SKM-1 treated with dmso at 0.1 percent for 144 hours (cell line): ENCODE measurements at regions not wholly inside any gene's neighbourhood (a gene's known extent, or its start where the extent isn't known, plus 50 kb on each side); places are given as distances from the start of the nearest gene placed in this dataset.

Experiments used
- DNase-seq: peaks from one replicate; lab custom pipeline; 2025; ENCODE audit not compliant: unreplicated experiment; lab: John Stamatoyannopoulos, UW

DNA sequence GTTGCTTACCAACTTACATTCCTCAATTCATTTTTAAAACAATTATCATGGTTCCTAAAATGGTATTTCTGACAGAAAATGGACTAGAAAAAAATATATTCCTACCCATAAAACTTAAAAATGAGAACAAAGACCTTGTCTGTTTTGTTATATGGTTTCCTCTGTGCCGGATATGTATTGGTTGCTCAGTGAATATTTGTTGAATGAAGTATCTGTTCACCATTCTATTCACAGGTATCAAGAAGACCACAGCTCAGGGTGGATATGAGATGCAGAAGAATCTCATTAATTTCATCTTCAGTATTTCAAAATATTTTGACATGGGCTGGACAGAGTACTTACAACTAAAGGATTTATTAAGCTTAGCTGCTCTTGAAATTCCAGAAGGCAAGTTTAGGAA lies 58.1 kb downstream of the TUSC7 start:
- no peak for DNase-seq

DNA sequence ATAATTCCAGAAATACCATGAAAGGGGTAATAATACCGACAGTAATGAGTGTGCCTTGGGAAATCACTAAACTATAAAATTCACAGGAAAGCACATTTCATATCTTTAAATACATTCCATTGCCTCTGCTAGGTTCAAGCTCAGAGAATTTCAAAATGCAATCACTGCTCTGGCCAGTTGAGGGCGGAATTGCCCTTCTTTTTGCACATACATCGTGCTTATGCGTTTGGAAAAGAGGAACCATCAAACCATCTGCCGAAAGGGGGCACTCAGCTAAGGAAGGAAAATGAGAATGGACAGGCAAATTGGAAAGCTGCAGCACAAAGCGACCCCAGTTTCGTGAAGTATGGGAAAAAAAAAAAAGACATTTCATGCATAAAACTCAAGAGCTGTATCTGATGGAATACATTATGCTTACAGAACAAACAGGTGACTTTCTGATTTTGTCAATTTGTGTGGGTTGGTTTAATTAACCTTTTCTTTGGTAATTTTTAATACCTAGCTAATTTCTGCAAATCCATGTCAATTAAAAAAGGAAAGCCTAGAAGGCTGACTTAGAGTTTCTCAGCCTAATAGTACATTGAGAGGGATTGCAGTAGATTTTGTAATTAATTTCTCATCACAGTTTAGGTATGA lies 61.4 kb downstream of the TUSC7 start:
- peak; percentile 62 for DNase-seq

DNA sequence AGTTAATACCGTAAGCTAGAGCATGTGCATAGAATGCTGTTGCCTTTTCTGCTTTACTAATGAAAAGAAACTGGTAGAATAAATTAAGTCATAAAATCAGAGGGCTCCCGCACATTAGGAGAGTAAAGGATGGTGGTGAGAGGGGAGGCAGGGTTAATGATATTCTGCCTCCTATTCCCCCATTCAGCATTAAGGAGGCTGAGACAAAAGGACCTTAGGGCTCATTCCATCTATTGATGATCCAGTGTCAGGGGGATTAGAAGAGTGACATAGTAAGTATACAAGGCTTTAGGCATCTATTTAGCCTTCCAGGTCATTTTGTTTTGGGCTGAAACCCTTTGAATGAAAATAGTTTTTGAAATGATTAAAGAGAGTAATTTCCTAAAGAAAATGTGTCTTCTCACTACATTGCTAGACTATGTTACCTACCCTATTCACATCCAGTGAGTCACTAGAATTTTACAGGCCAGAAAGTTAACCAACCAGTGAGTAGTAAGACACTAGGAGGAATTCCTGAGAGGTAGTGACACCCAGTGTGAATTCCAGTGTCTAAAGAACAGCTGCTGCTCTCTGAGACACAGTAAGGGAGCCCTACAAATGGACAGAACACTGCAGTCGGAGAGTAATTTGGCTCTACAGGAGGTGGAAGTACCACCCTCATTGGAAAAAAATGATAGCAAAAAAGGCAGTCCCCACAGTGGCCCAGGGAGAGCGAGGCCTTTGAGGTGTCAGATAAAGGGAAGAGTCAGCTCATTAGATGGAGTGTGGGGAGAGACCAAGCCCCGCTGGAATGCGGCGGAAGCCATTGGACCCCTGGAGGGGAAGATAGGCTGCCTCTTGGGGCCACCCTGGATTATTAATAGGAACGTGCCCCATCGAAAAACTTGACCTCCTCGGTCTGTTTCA lies 67.6 kb downstream of the TUSC7 start:
- DNase-seq, result no peak

DNA sequence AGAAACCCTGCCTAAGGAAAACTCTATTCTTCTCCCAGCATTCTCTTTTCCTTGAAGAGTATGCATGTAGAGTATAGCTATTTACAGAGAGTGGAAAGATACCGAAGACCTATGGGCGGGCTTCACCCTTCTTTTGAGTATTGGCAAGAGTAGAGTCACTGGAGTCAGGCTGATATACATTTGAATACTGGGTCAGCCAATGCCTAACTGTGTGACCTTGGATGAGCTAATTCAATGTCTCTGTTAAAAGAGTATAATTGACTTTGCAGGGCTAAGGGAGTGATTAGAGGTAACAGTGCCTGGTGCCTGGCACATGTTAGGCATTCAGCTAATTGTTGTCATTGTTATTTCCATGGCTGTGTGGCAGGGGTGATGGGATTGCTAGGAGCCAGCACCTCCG lies 75.6 kb downstream of the TUSC7 start:
- no peak for DNase-seq

DNA sequence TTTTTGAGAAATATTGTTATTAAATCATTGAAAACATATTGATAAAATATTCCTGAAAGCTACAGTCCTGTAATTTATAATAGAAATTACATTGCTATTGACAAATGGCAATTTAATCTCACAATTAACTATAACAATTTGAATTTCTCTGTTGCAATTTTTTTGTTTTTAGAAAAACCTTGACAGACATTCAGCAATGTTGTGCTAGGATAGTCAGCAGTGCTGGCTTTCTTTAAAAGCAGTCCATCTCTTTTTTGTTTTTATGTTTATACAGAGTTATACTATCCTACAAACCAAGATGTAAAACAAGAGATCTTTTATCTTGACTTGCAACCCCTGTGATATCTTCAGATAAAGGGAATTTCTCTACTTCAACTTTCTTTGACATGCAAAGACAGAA lies 93.1 kb downstream of the TUSC7 start:
- no peak for DNase-seq

DNA sequence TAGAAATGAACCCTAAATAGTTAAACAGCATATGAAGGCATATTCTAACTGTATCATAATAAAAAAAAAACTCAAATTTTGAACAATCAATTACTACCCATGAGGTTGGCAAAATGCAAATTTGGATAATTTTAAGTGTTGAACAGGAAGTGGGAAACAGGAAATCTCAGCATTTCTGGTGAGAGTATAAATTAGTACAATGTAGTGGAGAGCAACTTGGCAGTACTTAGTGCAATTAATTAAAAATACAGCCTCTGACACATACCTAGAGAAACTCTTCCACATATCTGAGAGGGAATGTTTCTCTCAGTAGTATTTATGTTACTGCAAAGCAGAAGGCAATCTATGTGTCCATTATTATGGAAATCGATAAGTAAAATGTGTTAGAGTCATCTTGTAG lies 96.8 kb downstream of the TUSC7 start:
- no peak for DNase-seq

DNA sequence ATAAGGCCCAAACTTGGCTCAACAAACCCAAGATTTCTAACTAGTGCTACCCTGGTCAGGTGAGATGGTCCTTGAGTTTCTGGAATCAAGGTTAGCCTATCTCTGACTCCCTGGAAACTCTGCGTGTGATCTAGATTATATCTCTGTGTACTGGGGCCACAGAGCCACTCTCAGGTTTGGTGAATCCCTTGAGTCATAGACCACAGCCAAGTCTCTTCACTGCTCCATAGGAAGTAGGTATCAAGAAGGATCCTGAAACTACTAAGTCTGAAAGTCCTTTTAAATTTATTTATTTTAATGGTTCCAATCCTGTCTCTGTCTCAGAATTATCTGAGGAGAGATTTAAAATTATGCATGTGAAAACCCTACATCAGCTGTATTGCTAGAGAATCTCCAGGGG lies 99.1 kb downstream of the TUSC7 start:
- peak; percentile 2 for DNase-seq

DNA sequence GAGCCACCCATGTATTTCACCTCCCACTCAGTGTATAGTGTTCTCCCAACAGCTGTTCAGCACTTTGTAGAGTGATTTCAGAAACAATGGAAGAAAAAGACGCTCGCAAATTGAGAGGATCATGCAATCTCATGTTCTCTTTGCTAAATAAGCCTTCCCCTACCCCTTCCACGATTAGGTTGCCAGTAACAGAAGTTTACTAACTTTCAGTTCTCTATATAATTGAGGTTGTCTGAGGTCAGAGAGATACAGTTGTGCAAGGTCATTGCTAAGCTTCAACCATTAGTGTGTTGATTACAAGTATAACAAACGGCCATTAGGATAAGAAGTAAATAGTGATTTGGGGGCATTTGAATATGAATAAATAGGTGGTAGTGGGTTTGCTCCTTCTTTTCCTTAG lies 99.6 kb downstream of the TUSC7 start:
- peak; percentile 76 for DNase-seq

DNA sequence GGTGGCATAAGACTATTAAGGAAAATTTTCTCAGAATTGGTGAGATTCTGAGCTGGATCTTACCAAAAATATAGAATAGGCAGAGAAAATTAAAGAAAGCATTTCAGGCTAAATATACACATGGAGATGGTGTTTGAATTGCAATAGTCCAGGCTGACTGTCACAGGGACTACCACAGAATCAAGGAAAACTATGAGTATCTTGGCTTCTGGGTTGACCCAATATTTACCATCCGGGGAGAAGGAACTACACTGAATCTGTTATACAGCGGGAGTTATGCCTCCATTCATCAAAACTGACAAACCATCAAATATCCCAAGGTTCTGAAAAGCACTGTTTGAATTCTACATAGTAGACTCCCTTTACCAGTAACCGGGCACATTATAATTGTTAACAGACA lies 102.2 kb downstream of the TUSC7 start:
- DNase-seq, result no peak

DNA sequence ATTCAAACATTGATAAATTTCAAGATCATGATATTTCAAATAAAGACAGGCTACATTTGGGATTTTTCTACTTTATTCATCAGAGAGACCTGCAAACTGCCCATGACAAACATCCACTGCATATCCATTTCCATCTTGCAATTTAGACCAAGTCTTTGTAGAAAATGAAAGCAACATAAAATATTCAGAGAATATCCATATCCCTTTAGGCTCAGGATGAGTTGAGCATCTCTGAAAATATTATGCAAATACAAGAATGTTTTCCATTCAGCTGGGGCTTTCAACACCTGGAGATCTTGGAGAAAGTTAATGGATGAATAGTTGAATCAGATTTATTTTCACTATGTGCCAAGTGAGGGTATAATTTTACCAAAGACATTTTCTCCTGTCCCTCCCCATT lies 103.4 kb downstream of the TUSC7 start:
- DNase-seq, result no peak

DNA sequence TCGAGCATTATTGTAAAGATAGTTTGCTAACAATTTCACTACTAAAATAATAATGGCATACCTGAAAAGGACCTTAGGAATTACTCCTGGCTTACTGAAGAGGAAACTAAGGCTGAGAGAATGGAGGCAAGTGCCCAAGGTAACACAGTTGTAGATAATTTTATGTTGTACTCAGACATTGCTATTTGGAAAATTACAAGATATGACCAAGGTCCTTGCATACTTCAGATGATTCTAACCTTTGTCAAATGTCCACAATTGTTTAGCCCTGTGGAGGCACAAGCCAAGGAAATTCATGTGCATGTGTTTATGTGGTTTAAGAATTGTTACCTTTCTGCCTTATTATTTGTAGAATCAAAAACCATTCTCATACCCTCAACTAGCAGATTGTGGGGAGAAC lies 105.7 kb downstream of the TUSC7 start:
- no peak for DNase-seq

DNA sequence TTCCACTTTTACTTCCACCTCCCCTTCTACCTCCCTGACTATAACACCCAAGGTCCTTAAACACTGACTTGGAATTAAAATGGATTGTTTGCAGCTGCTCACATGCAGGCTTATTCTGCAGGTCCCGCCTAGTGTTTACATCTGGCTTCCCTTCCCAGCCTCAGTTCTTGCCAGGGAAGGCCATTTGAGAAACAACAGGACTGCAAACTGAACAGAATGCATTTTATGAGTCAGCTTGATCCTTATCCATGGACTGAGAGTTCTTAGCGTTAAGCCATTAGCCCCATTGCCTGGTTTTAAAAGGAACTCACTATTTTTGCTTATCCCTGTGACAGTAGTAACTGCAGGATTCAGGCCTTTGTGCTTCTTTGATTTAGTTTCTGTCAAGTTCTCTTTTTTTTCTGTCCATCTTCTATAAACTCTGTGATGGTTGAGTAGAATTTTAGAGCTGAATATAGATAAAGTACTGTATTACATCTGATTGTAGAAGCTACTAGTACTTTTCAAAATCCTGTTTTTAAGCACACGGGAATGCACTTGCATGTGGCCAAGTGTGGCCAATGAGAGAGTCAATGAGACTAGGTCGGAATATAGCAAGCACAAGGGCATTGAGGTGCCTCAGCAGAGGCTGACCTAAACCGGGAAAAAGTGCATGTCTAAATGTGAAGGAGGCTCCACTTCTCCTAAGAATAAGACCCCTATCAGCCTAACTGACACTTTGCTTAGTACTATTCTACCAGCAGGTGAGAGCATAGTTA lies 106.4 kb downstream of the TUSC7 start:
- no peak for DNase-seq

DNA sequence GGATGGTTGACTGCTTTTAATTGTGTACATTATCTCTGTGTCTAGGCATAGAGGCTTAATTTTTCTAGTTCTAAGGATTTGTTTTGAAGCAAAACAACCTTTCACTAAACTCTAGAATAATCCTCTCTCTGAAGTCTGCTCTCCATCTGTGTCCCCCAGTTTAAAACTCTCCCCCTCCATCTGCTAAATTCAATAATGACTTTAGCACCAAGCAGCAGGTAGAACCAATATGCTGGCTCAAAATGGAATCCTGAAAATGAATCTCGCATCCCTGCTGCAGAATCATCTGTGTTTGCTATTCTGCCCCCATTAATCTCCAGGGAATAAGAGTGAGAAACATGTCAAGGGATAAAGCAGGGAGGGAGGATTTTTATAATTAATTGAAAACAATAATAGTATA lies 111.8 kb downstream of the TUSC7 start:
- no peak for DNase-seq

DNA sequence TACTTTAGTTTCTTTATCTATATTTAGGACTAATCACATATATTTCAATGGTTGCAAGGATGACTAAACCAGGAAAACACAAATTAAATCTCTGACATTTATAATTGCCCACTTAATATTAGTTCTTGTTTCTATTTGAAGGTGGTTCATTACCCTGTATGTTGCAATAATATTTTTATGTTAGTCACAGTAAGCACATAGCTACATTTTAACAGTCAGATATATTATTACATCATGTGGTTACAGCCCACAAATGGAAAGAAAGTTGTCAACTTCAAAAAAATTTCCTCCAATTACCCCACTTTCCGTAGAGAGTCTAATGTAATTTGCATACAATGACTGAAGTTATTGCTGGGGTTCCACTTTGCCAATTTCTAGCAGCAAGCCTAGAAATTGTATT lies 114.6 kb downstream of the TUSC7 start:
- no peak for DNase-seq

DNA sequence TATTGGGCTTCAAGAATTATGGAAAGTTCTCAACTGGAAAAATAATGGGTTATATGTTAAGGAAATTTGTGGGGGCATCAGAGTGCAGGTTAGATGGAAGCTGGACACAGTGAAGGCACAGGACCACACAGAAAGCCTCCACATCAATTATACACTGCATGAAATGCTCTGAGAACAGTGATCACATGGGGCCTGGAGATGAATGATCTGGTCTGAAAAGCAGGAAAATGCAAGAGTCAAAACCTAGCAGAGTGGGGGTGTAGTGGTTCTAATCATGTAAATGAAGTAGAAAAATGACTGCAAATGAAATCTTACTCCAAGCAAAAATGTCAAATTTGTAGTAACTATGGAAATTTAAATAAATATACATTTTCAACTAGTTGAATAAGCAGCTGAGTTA lies 123.6 kb downstream of the TUSC7 start:
- DNase-seq, result no peak

DNA sequence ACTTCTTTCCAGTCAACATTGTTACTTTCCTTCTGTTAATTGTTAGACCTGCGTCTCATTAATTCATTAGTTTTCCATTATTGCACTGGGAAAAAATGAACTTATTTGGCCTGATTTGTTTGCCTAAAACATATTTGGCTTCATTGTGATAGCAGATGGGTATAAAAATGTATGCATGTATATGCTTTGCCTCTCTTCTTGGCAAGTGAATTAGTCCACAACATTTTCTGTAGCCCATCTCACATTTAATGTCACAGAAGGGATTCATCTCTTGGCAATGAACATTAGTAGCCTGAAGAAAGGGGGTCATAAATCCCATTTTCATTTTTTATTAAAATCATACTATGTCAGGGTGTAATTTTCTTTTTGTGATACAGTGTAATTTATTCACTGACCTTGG lies 125.2 kb downstream of the TUSC7 start:
- DNase-seq, result no peak

DNA sequence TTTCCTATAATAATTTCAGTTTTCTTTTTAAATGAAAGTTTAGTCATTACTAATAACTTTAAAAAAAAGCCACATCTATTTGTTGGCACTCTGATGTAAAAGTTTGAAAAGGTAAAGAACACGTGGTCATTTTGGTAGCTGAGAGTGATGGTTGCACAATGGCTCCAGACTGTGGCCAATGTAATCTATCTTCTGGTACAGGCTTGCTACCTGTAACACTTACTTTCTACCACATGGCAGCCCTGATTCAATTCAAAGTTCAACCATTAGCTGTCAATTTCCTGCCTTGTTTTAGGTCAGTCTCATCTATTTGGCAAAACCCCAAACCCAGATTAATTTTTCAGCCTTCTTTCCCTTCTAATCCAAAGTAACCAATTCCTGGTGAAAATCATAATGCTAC lies 126.1 kb downstream of the TUSC7 start:
- DNase-seq, result no peak

DNA sequence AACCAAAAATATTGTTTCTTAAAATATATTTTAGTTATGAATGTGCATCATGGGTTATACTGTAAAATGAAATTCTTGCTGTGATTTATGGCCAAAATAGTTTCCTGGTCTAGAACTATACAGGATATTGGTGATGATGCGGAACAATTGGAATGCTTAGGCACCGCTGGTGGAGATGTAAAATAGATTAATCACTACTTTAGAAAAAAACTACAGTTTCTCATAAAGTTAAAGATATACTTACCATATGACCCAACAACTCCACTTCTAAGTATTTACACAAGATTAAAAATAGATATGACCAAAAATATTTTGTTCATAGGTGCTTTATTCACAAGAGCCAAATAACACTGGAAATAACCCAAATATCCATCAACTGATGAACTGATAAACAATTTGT lies 126.7 kb downstream of the TUSC7 start:
- no peak for DNase-seq

DNA sequence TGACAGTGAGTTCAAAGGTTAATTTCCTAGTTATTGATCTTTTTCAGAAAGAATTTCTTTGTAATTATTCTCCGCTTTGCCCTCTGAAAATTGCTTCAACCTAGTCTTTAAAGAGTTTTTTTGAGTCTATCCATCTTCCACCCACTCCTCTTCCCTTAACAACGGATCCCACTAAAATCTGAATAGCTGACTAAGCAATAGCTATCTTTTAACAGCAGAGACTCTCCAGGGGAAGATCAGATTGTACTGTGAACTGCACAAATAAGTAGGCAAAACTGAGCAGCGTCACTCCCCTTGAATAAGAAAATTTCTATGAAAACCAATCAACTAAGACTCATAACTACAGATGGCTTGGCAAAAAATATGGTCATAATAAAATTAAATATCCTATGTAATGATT lies 127.9 kb downstream of the TUSC7 start:
- DNase-seq, result no peak

DNA sequence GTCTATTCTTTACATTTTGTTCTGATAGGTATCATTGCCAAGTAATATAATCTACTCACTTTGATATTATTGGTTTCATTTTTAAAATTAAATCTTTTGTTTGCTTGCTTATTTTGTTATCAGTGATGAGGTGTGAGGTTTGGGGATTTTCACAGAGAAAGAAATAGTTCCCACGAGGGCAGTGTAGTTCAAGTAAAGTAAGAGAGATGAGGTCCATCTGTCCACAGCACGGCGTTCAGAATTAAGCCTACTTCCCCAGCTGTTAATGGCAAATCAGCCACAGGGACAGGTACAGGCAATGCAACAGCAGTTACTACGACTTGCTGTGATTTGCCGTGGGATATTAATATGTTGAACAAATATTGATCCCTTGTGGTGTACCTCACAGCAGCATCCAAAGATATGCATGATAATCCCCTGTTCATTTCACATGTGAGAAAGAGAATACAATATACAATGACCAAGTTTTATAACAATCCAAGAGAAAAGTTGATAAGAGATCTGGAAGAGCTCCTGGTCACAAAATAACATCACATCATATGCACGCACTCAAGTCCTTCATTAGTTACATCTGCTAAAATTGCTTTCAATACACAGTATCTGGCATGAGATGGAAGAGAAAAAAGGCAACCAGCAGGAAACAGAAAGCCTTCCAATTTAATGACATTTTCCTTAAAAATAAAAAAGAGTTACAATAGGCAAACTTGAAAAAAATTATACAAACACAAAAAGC lies 131.6 kb downstream of the TUSC7 start:
- no peak for DNase-seq

DNA sequence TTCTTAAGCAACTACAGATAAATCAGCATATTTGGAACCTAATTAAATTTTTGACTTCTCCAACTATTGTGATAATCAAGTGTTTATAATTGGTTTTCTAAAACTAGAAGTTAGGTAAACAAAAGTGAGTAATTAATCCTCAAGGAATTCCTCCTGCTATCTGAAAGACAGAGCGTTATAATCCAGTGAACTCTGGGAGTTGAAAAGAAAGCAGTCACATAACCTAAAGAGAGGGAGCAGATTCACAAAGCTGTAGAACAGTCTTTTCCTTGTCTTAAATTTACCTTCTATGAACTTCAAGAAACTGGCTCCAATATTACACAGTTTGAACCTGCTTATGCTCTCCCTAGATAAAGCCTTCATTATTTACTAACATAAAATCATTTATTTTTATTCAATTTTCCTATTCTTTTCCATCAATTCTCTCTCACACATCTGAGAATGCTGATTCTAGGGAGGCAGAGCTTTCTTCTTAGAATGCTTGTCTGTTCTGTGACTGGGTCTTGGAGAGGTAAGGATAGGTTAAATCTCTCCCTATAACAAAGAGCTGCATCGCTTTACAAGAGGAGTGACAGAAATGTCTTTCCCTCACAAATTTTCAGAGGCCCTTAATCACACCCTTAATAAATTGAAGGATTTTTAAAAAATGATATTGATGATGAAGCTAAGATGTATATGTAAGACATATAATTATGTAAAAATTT lies 132.8 kb downstream of the TUSC7 start:
- no peak for DNase-seq
